Globus pallidus (tissue), 1 donor: ENCODE measurements at regions not wholly inside any gene's neighbourhood (a gene's known extent, or its start where the extent isn't known, plus 50 kb on each side); places are given as distances from the start of the nearest gene placed in this dataset.

Experiments used
- DNase-seq: peaks from one replicate; pipeline ENCODE4 v3.0.0-alpha.2; 2015; ENCODE audit warnings: low spot score

DNA sequence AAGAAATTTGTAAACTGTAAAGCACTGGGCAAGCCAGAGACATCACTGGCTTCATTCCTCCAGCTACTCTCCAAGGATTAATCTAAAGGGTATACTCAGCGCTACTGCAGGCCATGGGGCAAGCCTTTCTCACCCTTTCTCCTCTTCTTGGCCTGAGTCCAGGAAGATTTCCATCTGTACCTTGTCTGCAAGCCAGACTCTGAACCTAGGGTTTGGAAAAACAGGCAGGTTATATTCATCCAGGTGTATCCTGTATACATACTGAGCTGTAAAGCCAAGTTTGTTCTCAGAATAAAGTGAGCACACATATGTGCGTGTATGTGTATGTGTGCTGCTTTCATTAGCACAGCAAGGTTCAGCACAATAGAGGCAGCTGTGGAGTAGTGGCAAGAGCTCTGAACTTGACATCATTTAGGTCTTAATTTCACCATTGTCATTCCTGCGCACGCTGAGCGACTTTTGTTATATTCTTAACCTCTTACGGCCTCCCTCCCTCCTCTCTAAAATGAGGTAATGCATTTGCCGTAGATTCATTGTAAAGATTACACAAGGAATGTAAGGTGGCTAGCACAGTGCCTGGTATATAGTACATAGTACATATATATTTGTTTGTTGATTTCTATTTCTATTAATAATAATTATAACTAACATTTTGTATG lies 128.1 kb upstream of the JUN start:
- no peak for DNase-seq

GRCh38 chr1:58914925-58915324 lies 131.1 kb upstream of the JUN start:
- DNase-seq = no peak

- DNase-seq = no peak
Measured at GRCh38 chr1:58917436-58917835, 133.6 kb upstream of the JUN start.

DNA sequence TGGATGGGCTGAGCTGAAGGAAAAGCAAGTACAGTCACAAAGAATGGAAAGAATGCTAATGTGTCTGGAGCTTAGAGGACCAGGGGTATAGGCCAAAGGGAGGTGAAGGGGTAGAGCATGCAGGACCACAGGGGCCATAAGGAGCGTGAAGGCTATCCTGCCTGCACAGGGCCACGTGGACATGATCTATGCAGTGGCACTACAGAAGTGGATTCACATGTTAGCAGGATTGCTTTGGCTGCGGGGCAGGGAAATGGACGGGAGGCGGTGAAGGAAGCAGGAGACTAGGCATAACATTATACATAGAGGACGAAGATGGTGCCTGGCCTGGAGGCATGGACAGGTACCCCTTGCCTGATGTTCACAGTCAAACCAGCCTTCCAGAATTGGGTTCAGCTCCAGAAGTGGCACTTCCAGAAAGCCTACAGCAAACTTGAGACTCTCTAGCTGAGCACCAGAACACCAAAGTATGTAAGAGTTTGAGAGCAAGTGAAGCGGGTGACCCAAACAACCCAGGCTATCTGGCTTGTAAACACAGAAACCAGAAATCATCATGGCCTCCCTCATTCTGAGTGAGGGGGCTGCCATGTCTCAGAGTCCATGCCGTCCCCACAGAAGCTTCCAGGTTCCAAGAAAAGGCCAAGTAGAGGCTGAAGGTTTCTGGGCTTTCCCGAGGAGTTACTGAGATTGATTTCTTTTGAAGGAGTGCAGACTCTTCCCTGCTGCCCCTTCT lies 135.5 kb upstream of the JUN start:
- no peak for DNase-seq

DNA sequence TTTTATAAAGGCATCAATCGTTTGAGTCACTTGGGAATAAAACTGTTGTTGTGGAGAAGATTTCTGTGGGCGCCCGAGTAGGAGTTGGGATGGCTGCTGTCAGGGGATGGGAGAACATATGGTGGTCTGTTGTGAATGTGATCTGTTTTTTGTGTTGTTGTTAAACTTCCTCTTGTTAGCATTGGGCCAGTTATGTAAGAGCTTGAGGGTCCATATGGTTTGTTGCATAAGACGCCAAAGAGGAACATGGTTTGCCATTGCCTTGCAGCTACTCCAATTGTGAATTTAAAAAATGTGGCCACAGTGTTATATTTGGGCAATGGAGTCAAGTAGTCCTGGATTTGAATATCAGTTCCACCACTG lies 136.1 kb upstream of the JUN start:
- no peak for DNase-seq

- no peak for DNase-seq
Measured at GRCh38 chr1:58921342-58921741, 137.5 kb upstream of the JUN start.

- DNase-seq = no peak
Measured at GRCh38 chr1:58921751-58922150, 137.9 kb upstream of the JUN start.

GRCh38 chr1:58922302-58923089 lies 138.6 kb upstream of the JUN start:
- DNase-seq = no peak

GRCh38 chr1:58923090-58923470 lies 139.2 kb upstream of the JUN start:
- no peak for DNase-seq

GRCh38 chr1:58924016-58924565 lies 140.2 kb upstream of the JUN start:
- DNase-seq = no peak

DNA sequence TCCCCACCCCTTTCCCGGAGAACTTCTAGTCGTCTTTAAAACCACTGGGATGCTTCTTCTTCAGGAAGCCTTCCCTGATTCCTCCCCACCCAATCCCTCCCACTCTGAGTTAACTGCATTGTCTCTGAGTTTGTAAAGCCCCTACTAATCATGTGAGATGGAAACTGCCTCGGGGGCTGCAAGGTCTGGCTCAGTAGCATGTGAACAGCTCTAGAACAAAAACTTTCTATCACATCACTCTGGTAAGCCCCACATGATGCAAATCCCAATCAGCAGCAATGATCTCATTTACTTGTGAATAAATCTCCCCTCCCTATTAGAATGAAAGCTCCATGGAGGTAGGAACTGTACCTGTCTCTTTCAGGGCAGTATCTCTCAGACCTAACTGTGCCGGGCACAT lies 141.0 kb upstream of the JUN start:
- no peak for DNase-seq

- DNase-seq = no peak
Measured at GRCh38 chr1:58925247-58925646, 141.4 kb upstream of the JUN start.

DNA sequence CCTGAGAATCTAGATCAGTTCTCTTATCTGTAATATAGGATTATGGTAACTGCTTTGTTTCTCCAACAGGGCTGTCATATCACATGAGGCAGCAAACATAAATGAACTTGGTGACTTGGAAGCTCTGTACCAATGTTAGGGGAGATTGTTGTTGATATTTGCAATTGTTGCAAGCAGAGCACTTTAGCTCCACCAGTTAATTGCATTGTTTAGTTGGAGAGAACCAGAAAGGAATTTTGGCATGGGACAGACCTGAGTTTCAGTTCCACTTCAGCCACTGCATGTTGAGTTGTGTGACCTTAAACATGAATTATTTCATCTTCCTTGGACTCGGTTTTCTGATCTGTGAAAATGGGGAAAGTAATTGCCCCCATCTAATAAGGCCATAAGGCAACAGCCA lies 142.3 kb upstream of the JUN start:
- no peak for DNase-seq

DNA sequence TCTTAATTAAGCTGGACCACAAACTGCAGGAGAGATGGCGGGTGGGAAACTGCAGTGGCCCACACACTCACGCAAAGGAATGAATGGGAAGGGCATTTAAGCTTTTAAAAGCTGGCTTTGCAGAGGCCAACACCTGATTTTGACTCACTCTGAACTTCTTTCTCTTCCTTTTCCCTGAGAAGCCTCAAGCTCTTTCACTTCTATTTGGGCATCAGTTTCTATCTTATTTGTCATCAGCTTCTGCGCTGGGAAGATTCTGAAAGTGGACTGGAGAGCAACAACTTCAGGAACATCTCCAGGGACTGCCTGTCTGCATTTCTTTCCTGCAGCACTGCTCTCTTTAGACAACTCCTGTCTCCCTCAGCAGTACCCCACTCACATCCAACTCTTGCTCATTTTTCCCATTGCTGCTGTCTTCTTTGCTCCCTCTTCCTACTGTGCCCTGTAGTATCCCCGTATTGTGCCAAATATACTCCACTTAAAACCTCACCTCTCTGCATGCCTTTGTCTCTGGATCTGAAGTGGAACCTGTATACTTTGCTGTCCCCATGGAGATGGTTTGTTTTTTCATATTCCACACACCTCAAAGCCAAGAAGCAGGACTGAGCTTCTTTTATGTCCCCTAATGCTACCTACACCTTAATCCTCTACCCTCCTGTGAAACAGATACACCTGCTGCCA lies 143.3 kb upstream of the JUN start:
- no peak for DNase-seq

GRCh38 chr1:58927722-58928085 lies 143.9 kb upstream of the JUN start:
- no peak for DNase-seq

- DNase-seq = no peak
Measured at GRCh38 chr1:58928514-58928913, 144.7 kb upstream of the JUN start.

GRCh38 chr1:58929671-58930325 lies 146.0 kb upstream of the JUN start:
- no peak for DNase-seq

DNA sequence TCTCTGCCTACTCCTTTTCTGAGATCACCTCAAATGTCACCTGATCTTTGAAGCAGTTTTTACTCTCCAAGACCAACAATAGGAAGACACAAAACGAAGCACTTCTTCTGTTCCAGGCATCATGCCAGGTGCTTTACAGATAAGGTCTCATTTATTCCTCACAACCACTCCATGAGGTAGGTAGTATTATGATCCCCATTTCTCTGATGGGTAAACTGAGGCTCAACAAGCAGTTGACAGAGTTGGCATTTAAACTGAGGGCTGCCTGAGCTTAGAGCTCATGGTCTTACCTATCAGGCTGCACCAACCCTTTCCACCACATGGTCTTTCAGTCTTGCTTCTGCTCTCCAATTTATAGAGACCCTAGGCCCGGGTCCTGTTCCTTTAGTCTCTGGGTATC lies 147.2 kb upstream of the JUN start:
- DNase-seq = no peak

- no peak for DNase-seq
Measured at GRCh38 chr1:58931756-58932155, 147.9 kb upstream of the JUN start.

DNA sequence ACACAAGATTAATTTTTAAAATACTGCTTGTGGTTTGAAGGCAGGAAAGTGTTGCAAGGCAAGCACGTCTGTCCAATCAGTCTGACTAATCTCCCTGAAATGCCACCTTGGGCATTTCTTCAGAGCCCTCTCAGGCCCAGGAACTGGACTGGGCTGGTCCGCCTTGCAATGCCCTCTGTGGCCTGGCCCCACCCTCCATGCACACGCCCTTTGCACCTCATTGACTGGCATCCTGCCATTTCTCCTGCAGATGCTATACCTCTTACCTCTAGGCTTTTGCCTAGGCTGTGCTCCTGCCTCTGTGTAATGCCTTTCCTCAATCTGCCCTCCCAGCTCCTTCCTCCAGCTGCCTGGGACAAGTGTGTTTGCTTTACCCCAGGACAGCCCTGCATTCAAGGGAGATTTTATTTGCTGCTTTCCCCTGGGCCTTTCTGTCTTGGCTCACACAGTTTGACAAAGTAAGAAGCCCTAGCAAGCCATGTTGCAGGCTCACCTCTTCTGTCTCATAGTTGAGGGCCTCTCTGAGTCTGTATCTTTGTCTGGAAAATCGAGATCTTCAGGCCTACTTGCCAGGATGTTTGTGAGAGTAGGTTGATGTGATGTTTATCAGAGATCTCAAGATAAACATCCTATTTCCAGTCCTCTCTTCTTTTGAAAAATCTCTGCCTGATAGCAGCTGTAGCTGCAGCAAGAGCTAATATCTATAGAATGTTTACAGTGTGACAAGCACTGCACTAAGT lies 149.2 kb upstream of the JUN start:
- no peak for DNase-seq

DNA sequence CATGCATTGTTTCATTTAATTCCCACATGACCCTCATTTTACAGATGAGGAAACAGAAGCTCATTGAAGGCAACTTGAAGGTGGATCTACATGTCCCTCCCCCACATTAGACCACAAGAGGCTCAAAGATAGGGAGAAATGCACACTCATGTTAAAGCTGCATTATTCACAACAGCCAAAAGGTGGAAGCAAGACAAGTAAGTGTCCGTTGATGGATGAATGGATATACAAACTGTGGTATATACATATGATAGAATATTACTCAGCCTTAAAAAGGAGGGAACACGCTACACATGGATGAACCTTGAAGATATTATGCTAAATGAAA lies 149.7 kb upstream of the JUN start:
- no peak for DNase-seq
